Trophoblast cell (in vitro differentiated cells and primary cell): ENCODE measurements at regions not wholly inside any gene's neighbourhood (a gene's known extent, or its start where the extent isn't known, plus 50 kb on each side); places are given as distances from the start of the nearest gene placed in this dataset.
A peak's percentile ranks its signal among the peaks of the same experiment; 100 is the strongest.

Source experiments
- DNase-seq, 2 donors: peaks; one replicate each; pipeline ENCODE4 v3.0.0-alpha.2; 2016
- H2AFZ ChIP-seq: 2 replicates; pipeline ENCODE4 v1.6.1; 2013; ENCODE audit warnings: low read length, moderate library complexity, mild to moderate bottlenecking; ENCODE audit not compliant: insufficient read depth, poor library complexity
- H2AK5ac ChIP-seq: 2 replicates; pipeline ENCODE4 v1.6.1; 2013; ENCODE audit warnings: mild to moderate bottlenecking, low read length
- H2BK120ac ChIP-seq: 2 replicates; pipeline ENCODE4 v1.6.1; 2013; ENCODE audit warnings: low read length, mild to moderate bottlenecking, moderate library complexity; ENCODE audit not compliant: insufficient read depth, poor library complexity
- H2BK12ac ChIP-seq: 2 replicates; pipeline ENCODE4 v1.6.1; 2013; ENCODE audit warnings: mild to moderate bottlenecking, low read length, moderate library complexity
- H2BK5ac ChIP-seq: 2 replicates; pipeline ENCODE4 v1.6.1; 2013; ENCODE audit warnings: low read length, low read depth, moderate library complexity, mild to moderate bottlenecking; ENCODE audit not compliant: poor library complexity
- H3K14ac ChIP-seq: 2 replicates; pipeline ENCODE4 v1.6.1; 2013; ENCODE audit warnings: mild to moderate bottlenecking, low read length
- H3K18ac ChIP-seq: 2 replicates; pipeline ENCODE4 v1.6.1; 2013; ENCODE audit warnings: mild to moderate bottlenecking, low read length
- H3K23ac ChIP-seq: 2 replicates; pipeline ENCODE4 v1.6.1; 2013; ENCODE audit warnings: low read length
- H3K27ac ChIP-seq: 2 replicates; pipeline ENCODE4 v1.5.1; 2013; ENCODE audit warnings: low read depth, mild to moderate bottlenecking, inconsistent platforms, low read length, moderate library complexity
- H3K27me3 ChIP-seq: 2 replicates; pipeline ENCODE4 v1.6.1; 2013; ENCODE audit warnings: inconsistent platforms, mild to moderate bottlenecking, low read length, moderate library complexity; ENCODE audit not compliant: insufficient read depth
- H3K36me3 ChIP-seq, 2 experiments: 1 replicate in 1 of 2; 2 replicates in 1 of 2; pipeline ENCODE4 v1.6.1; 2013; ENCODE audit warnings: low read length in 2 of 2, mild to moderate bottlenecking in 2 of 2, moderate library complexity in 1 of 2; ENCODE audit not compliant: insufficient read depth in 2 of 2, control insufficient read depth in 1 of 2
- H3K4ac ChIP-seq: 2 replicates; pipeline ENCODE4 v1.6.1; 2013; ENCODE audit warnings: low read depth, mild to moderate bottlenecking, low read length, moderate library complexity
- H3K4me1 ChIP-seq, 2 experiments: 1 replicate in 1 of 2; 2 replicates in 1 of 2; pipeline ENCODE4 v1.6.1; 2013; ENCODE audit warnings: low read length in 2 of 2, mild to moderate bottlenecking in 2 of 2, moderate library complexity in 1 of 2; ENCODE audit not compliant: insufficient read depth in 2 of 2, control insufficient read depth in 1 of 2
- H3K4me2 ChIP-seq: 2 replicates; pipeline ENCODE4 v1.6.1; 2013; ENCODE audit warnings: inconsistent platforms, mild to moderate bottlenecking, low read length, moderate library complexity
- H3K4me3 ChIP-seq: 2 replicates; pipeline ENCODE4 v1.5.1; 2013; ENCODE audit warnings: mild to moderate bottlenecking, low read depth, low read length, inconsistent platforms
- H3K79me1 ChIP-seq: one replicate; pipeline ENCODE4 v1.6.1; 2013; ENCODE audit warnings: low read length
- H3K79me2 ChIP-seq: 2 replicates; pipeline ENCODE4 v1.6.1; 2013; ENCODE audit warnings: low read length, mild to moderate bottlenecking; ENCODE audit not compliant: control insufficient read depth, insufficient read depth, poor library complexity
- H3K9ac ChIP-seq: 2 replicates; pipeline ENCODE4 v1.6.1; 2013; ENCODE audit warnings: mild to moderate bottlenecking, low read length
- H3K9me3 ChIP-seq: 2 replicates; pipeline ENCODE4 v1.6.1; 2013; ENCODE audit warnings: low read depth, mild to moderate bottlenecking, control low read depth, inconsistent platforms, low read length; ENCODE audit not compliant: insufficient read depth
- H4K12ac ChIP-seq: 2 replicates; pipeline ENCODE4 v1.6.1; 2013; ENCODE audit warnings: low read depth, mild to moderate bottlenecking, low read length, moderate library complexity
- H4K8ac ChIP-seq: 2 replicates; pipeline ENCODE4 v1.6.1; 2013; ENCODE audit warnings: low read depth, mild to moderate bottlenecking, low read length, moderate library complexity
- H4K91ac ChIP-seq: one replicate; pipeline ENCODE4 v1.6.1; 2013; ENCODE audit warnings: low read depth, mild to moderate bottlenecking, low read length, moderate library complexity
- WGBS: extraction: QIAGEN DNeasy Blood & Tissue Kit; methylation state at CpG from one replicate; pipeline ENCODE4 v1.1.7; 2013; ENCODE audit warnings: missing lambda C conversion rate; ENCODE audit not compliant: insufficient read length, insufficient coverage; ENCODE audit errors: extremely low coverage; 5-methylcytosine and 5-hydroxymethylcytosine counted together

- H3K27me3 ChIP-seq = no peaks in the 10 kb centered on the region
- no peaks in the 10 kb centered on the region for H3K36me3 ChIP-seq
- H2AFZ ChIP-seq = no peak overlapping the region
- H3K4me1 ChIP-seq = peaks cover 11 to 21% of the 10 kb centered on the region in 2 experiments
- no peak overlapping the region for H2BK5ac ChIP-seq
- no peak overlapping the region for H3K23ac ChIP-seq
- no peak overlapping the region for H3K4ac ChIP-seq
- no CpG with 5 or more reads among the region's 14 CpGs for WGBS
- no peaks in the 10 kb centered on the region for H3K9me3 ChIP-seq
- H3K9ac ChIP-seq = no peak overlapping the region
- H3K79me2 ChIP-seq = peaks cover 1% of the 10 kb centered on the region
- no peak overlapping the region for H4K91ac ChIP-seq
- DNase-seq = no peak
- no peak overlapping the region for H4K12ac ChIP-seq
- H4K8ac ChIP-seq = peak overlapping the region; percentile 13
- H3K27ac ChIP-seq = no peak overlapping the region
- H3K4me2 ChIP-seq = no peak overlapping the region
- H2BK12ac ChIP-seq = no peak overlapping the region
- no peak overlapping the region for H2AK5ac ChIP-seq
- H3K79me1 ChIP-seq = peaks cover 27% of the 10 kb centered on the region
- H3K4me3 ChIP-seq = no peak overlapping the region
- no peak overlapping the region for H3K14ac ChIP-seq
- no peak overlapping the region for H3K18ac ChIP-seq
- H2BK120ac ChIP-seq = peak overlapping the region; percentile 30
Measured at GRCh38 chr10:28987555-28988320, 301.1 kb upstream of the LYZL1 start.

- Histone ChIP-seq H4K91ac (no peak overlapping the region), H2BK12ac (no peak overlapping the region), H3K23ac (no peak overlapping the region), H3K9ac (no peak overlapping the region), H2BK5ac (no peak overlapping the region), H3K9me3 (no peaks in the 10 kb centered on the region), H3K4me1 (peaks cover 10 to 21% of the 10 kb centered on the region in 2 experiments), H4K8ac (no peak overlapping the region), H3K27ac (no peak overlapping the region), H3K36me3 (no peaks in the 10 kb centered on the region), H3K27me3 (no peaks in the 10 kb centered on the region), H3K4me2 (no peak overlapping the region), H2AFZ (no peak overlapping the region), H3K79me1 (peaks cover 33% of the 10 kb centered on the region), H3K4ac (no peak overlapping the region), H2AK5ac (no peak overlapping the region), H3K18ac (no peak overlapping the region), H3K4me3 (no peak overlapping the region), H3K79me2 (peaks cover 1% of the 10 kb centered on the region), H3K14ac (no peak overlapping the region), H2BK120ac (no peak overlapping the region), H4K12ac (no peak overlapping the region)
- DNase-seq = no peak
- no CpG with 5 or more reads among the region's 6 CpGs for WGBS
Measured at GRCh38 chr10:28988980-28989379, 299.9 kb upstream of the LYZL1 start.

DNA sequence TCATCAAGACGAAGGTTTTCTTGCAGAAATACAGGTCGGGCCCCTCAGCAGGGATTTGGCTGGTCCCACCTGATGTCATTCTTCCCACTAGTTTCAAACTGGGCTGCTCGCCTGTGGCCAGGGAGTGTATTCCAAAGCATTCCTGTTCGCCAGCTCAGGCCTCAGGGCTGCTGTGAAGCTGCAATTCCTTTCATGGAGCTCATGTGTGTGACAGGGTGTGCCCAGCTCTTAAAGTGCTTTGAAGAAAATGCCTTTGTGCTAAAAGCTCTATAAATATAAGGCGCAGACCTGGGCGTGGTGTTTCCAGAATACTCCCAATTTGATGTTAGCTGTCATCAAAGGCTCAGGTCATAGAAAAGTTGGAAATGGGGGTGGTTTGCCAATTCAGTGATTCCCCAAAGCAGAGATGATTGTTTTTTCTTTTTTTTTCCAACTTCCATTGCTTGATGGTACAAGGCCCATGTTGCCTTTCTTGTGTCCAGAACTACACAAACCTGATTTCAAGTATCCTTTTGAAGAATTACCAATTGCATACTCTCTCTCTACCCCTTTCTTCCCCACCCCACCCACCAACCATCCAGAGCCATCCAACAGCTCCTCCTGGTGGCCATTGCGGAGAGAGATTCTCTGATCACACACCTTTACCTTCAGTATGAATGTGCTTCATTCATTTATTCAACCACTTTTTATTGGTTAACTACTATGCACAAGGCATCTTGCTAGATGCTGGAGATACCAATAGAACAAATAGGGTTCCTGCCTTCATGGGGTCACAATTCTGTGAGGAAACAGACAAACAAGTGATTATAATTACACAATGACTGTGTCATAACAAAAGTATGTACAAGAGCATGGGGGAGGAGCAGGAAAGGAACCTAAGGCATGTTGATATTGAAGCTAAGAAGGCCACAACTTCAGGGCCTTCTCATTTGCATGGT, 297.3 kb upstream of the LYZL1 start:
- WGBS = no CpG with 5 or more reads among the region's 7 CpGs
- Histone ChIP-seq H3K79me1 (peaks cover 32% of the 10 kb centered on the region), H3K23ac (no peak overlapping the region)

DNA sequence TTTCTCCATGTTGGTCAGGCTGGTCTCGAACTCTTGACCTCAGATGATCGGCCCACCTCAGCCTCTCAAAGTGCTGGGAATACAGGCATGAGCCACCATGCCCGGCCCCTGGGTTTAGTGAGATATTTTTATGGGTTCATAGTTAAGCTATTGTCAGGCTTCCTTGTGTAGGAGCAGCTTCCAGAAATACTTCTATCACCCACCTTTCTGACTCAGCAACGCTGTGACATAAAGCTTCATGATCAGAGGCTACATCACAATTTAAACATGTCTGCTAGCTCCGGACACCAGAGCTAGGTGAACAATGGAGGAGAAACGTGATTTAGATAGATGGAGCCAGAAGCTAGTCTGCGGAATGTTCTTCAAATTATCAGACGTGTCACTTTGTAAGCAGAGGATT, 295.8 kb upstream of the LYZL1 start:
- peak overlapping the region; percentile 70 for H4K91ac ChIP-seq
- H3K79me2 ChIP-seq = peaks cover 1% of the 10 kb centered on the region
- H2AFZ ChIP-seq = no peak overlapping the region
- no peak overlapping the region for H3K18ac ChIP-seq
- DNase-seq = no peak
- H3K9ac ChIP-seq = no peak overlapping the region
- H2AK5ac ChIP-seq = peak overlapping the region; percentile 65
- H3K4me2 ChIP-seq = no peak overlapping the region
- H2BK5ac ChIP-seq = peak overlapping the region; percentile 61
- peak overlapping the region; percentile 32 for H3K14ac ChIP-seq
- H3K4ac ChIP-seq = peak overlapping the region; percentile 51
- H3K79me1 ChIP-seq = peaks cover 32% of the 10 kb centered on the region
- no peaks in the 10 kb centered on the region for H3K36me3 ChIP-seq
- H4K12ac ChIP-seq = no peak overlapping the region
- no peaks in the 10 kb centered on the region for H3K27me3 ChIP-seq
- H3K9me3 ChIP-seq = no peaks in the 10 kb centered on the region
- peak overlapping the region; percentile 84 for H2BK12ac ChIP-seq
- peaks cover 10 to 11% of the 10 kb centered on the region in 2 experiments for H3K4me1 ChIP-seq
- no peak overlapping the region for H3K23ac ChIP-seq
- no peak overlapping the region for H3K27ac ChIP-seq
- no CpG with 5 or more reads among the region's 8 CpGs for WGBS
- H3K4me3 ChIP-seq = no peak overlapping the region
- peak overlapping the region; percentile 78 for H2BK120ac ChIP-seq
- peak overlapping the region; percentile 39 for H4K8ac ChIP-seq

More for the DNA sequence above, 297.3 kb upstream of the LYZL1 start:
- Histone ChIP-seq H4K8ac (no peak overlapping the region), H2AK5ac (peak overlapping the region; percentile 51), H2AFZ (no peak overlapping the region), H2BK5ac (peak overlapping the region; percentile 91), H4K12ac (no peak overlapping the region), H3K27me3 (no peaks in the 10 kb centered on the region), H4K91ac (peak overlapping the region; percentile 95), H2BK12ac (peak overlapping the region; percentile 39), H3K9me3 (no peaks in the 10 kb centered on the region), H3K27ac (peak overlapping the region; percentile 92), H3K18ac (peak overlapping the region; percentile 70), H3K4me1 (peaks cover 8 to 11% of the 10 kb centered on the region in 2 experiments), H3K14ac (peak overlapping the region; percentile 69), H3K4me3 (no peak overlapping the region), H2BK120ac (peak overlapping the region; percentile 78), H3K4me2 (no peak overlapping the region), H3K36me3 (no peaks in the 10 kb centered on the region), H3K9ac (no peak overlapping the region), H3K4ac (no peak overlapping the region), H3K79me2 (peaks cover 1% of the 10 kb centered on the region)
- peak; percentile 87 to 92 for DNase-seq
